ENCODE measurements at regions not wholly inside any gene's neighbourhood (a gene's known extent, or its start where the extent isn't known, plus 50 kb on each side); places are given as distances from the start of the nearest gene placed in this dataset.

DNA sequence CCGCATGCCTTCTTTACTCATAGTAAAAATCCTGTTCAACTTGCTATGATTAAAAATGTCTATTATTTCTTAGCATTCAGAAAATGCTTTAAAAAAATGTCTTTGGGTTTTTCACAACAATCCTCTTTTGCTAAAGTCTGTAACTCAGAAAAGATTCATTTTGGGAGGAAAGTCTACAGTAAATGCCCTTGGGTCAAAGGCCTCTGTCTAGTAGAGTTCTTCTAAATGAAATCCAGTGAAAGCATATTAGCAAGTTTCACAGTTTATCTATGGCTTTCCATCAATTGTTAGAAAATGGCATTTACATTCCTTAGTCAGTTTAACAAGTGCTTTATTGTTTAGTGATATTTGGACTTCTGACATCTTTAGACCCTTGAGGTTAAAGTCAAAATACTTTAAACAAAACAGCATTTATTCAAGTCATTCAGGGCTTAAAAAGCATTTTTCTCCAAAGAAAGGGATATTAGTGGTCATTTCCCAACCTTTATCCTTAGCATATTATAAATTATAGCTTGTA is 137.1 kb upstream of the TARS1 start:
- no peak for DNase-seq

DNA sequence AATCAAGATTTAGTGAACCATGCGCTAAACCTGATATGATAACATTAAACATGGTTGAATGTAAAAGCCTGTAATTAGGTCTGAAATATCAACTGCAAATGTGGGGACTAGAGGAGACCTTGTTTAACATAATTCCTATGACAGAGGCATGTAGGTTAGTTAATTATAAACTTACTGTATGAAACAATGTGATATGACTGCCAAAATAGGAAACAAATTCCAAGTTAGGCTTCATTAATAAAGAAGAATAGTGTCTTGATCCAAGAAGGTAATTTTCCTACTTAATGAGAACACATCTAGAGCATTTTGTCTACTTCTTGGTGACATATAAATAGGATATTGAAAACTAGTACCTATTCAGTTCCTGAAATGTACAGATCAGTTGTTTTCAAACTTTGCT is 136.2 kb upstream of the TARS1 start:
- DNase-seq = no peak

DNA sequence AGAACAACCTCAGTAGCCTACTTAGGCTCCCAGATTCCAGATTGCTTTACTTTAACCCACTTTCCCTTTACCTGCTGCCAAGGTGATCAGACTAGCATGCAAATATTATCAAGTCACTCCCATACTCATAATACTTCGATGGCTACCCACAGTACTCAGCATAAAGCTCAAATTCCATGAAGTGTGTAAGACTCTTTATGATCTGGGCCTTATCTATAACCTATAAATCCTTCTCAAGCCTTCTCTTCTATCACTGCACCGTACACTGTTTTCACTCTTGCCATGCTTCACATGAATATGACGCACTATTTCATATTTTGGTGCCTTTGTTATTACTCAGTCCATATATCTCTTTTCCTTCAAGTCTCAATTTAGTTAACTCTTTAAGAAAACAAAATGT is 135.2 kb upstream of the TARS1 start:
- DNase-seq = no peak

DNA sequence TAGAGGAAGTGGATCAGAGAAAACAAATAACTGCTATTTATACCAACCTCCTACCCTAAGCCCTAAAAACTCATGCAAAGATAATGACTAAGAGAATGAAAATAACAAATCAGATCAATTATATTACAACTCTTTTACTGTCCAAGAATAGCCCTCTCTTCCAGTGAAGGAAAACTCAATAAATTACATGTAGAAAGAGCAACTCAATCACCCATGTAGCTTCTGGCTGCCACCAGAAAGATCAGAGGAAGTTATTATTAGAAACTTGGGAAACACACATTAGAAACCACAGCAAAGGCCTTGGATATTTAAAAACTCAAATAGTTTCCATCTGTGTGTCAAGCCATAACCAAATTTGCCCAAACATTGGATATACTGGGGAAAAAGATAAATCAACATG is 134.0 kb upstream of the TARS1 start:
- no peak for DNase-seq

DNA sequence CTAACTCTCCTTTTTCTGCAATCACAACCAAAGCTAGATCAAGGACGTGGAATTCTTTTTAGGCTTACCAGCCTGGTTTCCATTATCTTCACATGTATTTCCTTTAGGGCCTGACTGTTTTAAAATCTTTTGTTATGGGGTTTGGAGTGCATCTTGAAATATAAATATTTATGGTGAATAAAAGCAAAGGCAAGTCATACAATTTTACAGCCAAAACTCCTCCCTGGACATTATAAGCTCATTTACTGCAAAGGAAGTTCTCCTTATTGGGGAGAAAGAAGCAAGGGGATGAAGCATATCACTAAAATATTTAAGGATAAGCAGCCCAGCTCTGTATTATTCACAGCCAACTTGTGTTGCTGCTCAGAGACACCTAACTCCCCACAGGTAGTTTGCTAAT is 132.2 kb upstream of the TARS1 start:
- DNase-seq = no peak

DNA sequence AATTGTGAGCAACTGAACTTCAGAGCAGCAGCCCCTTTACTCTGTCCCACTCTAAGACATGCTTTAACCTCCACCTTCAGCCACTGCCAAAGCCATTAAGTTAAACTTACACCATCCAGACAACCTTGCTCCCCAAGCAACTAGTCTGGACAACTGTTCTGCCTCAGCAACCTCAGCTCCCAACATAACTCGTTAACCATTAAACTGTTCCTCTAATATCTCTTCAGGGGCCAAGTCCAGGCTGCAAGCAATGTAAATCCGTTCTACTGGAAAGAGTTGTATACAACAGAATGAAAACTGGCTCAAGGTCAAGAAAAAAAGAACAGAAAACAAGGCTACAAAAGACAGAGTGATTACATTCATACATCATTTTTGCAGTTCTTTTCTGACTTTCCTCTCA is 131.7 kb upstream of the TARS1 start:
- no peak for DNase-seq

DNA sequence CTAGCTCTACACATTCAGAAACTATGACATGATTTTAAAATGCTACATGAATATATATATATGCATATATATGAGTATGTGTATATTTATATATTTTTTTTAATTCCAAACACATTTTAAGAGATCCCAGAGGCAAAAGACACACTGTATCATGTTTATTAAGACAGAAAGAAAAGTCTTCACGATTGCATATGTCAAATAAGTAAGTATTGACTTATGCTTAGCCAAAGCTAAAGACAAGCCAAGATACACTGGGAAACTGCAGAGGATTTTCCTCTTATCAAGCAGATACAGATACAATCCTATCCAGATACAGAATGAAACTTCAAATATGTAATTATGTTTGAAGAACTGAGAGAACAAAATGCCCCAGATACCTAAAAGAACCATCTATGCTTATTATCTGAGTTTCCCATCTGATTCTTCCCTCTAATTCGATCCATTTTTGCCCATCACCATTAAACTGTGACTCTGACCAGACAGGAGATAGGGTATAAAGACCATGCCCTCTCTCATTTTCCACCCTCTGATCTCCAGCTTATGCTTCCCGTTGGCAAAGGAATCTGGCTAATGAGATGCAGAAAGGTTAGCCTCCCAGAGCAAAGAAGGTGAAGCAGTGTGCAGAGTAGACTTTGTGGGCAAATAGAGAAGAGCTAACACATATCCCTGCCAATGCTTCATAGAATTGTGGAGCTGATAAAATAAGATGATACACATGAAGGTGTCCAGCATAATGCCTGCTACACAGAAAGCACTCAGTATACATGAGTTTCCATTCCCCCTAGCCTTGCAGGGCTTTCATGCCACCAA is 131.0 kb upstream of the TARS1 start:
- DNase-seq = no peak

DNA sequence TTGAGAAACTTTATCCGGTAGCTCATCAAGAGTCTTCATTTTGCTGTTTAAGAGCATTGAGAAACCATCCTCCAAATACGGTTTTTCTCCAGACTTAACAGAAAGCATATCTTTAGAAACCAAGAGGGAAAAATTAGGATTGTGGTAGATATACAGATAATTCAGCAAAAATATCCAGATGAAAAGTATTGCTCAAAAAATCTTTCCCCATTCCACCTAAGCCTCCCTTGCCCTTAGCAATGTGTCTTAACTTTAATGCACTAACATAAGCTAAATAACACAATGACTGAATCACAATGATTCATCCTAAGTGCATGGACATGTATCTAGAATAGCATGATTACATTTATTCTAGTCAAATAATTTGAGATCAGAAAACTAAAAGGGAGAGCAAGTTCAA is 130.3 kb upstream of the TARS1 start:
- no peak for DNase-seq

DNA sequence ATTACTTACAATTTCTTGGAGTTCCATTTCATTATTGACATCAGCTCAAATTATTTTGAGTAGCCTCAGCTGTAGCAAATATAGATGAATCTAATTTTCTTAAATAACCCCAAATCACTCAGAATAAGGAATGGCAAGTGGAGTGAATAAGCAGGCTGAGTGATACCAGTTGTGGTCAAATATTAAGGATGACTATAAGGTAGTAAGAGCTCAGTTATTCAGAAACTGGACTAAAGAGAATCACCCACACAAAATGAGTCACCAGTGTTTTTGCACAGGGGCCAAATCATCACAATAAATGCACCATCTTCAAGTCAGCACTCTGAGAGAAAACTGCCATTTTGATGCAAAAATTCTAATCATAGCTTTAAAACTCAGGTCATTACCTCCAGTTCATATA is 128.9 kb upstream of the TARS1 start:
- DNase-seq = no peak

DNA sequence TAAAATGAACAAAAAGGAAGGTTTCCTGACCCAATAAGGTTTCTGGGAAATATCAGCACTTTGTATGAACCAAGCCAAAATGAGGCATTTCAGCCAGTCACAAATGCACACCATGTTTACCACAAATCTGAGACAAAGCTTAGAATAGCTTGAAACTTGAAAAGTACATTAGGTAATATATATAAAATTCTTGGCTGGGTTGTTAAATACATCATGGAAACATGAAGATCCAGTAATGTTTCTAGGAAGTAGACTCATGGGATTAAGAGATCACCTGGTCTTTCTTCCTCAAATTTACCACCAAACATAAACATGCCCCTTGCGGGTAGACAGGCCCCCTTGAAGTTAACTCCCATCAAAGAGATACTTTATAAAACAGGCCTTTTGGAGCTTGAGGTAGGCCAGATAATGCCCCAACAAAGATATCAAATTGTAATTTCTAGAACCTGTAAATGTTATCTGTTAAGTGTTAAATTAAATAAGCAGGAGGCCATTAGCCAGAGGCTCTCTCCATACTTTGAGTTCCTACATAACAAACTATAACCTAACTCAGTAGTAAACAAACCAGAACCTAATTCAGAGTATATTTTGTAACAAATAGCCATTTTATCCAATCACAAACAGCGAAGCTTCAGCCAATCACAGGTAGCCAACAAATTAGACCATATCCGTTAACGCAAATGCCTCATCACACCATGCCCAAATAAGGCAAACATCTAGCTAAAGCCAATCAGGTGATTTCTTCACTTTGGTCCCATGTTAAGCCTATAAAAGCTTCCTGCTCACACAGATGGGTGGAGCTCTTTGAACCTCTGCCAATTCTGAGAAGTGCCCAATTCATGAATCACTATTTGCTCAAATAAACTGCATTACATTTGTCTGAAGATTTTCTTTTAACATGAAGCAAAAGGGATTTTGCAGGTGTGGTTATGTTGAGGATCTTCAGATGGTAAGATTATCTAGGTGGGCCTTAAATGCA is 127.9 kb upstream of the TARS1 start:
- no peak for DNase-seq

DNA sequence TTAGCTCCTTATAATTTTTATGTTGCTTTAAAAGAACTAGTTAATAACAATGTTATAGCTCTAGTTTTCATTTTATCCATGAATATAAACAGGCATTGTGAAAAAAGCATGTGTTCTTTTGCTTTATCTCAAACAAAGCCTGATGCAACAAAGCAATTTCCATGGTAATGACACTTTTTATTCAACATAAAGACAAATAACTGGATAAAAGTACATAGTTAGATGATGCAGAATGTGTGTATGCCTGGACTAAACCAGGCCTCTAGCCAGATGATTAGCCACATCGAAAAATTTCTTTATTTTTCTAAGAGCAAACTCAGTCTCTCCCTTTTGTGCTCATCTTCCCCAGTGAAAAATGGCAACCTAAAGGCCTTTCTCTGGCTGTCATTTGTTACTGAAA is 125.6 kb upstream of the TARS1 start:
- no peak for DNase-seq

DNA sequence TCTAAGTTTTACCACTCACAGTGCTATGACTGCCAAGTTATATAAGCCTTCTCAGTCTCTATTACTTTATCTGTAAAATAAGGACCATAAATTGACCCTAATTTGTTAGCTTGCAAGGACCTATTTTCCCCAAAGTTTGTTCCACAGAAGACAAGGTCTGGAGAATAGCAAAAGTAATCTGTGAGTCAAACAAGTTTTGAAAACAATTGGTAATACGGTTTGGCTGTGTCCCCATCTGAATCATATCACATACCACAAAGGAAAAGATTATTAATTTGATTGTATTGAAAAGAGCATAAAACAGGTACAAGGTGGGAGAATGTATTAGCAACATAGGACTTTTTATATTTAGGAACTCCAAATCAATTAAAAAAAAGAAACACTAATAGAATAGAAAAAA is 124.0 kb upstream of the TARS1 start:
- no peak for DNase-seq

DNA sequence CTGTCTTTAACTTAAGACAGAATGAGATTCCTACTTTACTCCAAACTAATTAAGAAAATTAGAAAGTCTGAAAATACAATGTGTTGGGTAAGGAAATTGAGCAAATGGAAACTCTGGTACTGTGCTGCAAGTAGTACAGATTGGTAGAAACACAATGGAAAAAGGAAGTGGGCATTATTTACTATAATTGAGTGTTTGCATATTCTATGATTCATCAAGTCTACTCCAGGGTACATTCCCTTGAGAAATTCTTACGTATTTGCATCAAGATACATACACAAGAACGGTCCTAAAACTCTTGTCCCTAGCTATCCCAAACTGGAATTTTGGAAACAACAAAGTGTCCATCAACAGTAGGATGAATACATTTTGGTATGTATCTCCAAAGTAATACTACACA is 123.5 kb upstream of the TARS1 start:
- DNase-seq = no peak

DNA sequence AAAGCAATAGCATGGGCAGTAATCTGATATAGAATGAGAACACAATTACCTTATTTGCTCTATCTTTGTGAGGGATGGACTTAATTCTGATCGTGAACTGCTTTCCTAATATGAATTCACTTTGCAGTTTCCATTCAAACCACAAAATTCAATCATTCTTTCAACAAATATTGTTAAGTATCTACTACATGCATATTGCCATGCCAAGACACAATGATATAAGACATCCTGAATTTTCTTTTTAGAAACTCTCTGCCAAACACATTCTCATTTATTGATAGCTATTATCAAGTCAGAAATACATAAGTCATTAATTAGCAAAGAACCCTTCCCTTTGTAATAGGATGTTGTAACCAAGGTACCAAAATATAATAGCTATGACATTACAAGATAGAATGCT is 121.6 kb upstream of the TARS1 start:
- DNase-seq = no peak

DNA sequence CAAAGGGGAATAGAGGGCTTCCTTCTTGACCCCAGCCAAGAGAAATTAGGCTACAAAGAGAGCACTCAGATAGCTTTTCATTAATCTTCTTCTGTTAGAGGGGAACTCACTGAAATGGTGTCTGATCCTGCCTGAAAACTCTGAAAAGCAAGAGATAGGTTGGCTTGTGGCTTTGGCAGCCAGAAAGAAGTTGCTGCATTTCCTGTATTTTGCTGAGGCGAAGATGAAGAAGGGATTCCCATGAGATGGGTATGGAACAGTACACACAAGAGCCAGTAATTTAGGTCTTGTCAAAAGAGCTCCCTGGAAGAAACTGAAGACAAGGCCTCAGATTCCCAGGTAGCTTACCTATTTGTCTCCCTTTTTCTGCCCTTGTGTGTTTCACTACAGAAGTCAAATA is 120.9 kb upstream of the TARS1 start:
- no peak for DNase-seq

DNA sequence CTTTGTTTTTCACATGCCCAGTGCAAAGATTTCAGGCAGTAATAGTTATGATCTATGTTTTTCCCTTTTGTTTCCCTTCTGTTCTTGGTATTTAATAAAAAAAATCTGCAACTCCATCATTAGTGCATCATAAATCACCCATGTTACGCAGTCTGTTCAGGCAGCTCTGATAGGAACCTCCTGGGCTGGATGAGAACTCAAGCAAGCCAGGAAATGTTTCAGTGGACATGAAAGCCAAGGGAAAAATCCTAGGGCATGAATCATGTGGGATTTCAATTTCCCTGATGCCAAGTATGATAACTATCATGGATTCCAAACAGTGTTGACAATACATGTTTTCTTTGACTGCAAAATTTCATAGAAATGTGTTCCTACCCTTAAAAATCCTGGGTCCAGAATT is 119.7 kb upstream of the TARS1 start:
- DNase-seq = no peak

DNA sequence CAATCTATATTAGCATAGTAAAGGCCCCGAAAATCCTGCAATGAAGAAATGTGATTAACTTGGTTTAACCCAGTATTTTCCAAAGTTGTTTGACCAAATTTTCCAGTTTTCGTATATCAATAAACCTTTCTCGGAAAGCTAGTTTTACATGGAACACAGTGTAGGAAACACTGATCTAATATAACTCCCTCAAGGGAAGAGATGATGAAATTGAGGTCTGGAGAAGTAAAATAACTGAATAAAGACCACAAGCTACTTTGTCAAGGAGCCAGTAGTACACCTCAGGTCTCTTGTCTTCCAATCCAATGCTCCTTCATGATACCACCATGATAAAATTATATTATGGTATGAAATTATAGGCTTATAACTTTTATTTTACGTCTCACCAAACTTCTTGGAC is 118.1 kb upstream of the TARS1 start:
- no peak for DNase-seq

DNA sequence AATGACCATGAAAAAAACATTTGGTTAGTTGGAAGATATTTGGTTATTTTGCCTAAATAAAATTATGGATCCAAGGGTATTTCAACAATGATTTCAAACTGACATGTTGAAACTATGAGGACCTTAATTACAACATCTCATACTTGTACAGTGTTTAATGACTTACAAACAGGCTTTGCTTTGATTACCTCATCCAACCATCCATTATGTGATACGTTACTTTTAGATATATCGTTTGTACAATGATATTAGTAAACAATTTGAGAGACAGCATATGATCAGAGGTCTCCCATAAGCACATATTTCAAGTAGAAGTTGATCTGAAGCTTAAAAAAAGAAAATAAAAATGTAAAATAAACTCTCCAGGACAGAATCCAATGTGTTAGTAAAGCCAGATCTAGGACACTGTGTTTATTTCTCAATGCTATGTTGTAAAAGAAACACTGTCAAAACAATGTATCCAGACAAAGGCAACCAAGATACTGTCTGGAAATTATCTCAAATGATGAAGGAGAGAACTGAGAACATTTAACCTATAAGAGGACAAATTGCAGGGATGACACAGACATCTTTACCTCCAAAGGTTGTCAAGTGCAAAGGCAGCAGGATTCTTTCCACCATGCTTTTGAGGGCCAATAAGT is 116.0 kb upstream of the TARS1 start:
- DNase-seq = no peak

DNA sequence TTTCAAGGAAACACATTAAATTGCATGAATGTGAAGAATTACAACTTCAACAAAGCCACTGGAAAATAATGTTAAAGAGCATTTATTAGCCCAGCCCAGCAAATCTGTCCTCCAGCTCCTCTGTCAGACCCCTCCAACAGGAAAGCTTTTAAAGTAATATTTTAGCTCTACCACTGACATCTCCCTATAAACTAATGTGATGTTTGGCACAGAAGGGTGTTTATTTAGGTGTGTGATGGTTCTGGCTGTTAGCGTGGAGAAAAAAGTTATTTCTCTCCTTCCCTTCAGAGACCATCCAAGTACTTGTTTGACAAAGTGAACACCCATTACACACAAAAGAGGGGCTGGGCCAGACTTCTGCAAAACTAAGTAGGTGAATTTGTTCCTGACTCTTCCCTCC is 111.9 kb upstream of the TARS1 start:
- no peak for DNase-seq

DNA sequence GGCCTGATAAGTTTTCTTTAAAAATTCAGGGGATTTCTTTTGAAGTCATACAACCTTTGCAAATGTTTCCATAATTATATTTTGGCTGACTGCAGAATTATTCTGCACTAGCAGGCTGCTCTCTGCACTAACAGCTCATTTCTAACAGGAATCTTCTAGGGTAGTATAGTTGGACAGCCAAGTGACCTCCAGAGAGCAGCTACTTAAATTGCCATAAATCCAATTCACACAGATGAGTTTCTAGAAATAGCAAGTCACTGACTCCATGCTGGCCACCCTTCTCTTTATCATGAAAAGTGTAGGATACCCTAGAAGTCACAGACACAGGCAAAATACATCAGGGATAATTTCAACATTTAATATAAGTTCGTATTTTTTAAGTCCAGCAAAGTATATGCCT is 110.9 kb upstream of the TARS1 start:
- no peak for DNase-seq

DNA sequence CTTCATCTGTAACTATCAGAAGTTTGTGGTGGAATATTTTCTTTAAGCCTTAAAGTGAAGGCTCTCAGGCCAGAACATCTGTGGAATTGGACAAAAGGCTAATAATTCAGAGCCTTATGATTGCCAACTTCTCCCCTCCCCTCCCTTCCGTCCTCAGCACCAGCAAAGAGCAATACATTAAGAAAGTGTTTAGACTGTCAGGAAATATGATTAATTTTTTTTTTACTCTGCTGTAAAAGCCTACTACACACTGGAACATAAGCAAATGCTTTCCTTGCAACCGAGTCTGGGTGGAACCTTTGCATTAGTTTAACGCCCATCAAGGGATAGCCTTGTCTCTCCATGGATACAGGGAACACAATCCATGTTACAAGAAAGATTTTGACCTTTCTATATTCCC is 110.3 kb upstream of the TARS1 start:
- no peak for DNase-seq

DNA sequence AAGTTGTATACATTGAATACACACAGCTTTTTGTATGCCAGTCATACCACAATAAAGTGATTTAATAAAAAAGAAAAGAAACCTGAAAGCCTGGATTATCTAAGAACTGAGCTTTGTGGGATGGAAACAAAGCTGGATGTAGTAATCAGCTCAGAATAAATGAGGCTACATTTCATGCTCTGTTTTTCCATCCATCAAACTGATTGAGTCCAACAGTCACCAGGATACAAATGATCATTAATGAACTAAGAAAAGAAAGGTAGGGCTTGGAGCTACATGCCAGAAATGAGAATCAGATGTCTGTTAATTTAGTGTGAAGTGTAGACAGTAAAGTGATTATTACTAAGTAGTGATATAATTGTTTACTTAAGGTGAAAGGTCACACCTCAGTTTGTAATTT is 109.8 kb upstream of the TARS1 start:
- DNase-seq = no peak

DNA sequence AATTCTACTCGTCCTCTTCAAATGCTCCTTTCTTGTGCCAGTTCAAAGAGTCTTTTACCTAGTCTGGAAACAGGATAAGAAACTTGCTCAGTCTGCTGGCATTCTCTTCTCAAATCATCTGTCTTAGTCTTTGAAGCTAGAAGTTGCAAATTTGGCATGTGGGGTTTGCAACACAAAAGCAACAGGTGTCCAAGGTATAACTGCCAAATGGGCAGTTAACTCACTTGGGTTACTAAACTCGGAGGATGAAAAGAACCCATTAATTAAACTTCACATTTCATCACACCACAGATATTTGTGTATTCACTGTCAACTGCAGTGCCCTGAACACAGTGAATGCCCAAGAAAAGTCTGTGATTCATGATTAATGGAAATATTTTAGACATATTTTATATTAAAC is 108.0 kb upstream of the TARS1 start:
- DNase-seq = no peak

DNA sequence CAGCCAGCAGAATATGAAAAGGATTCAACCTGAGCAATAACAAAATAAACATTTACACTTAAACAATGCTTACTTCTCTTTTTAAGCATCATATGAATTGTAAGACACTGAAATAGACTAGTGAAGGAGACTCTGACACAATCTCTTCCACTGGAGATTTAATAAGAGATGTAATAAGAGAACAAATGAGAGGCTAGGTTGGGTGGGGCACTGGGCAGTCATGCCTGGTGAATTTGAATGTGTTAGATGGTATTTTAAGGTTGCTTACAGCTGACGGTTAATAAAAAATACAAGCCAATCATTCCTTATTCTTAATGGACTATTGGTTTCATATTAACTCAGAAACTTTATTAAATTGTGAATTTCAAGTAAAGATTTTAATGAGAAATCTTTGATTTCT is 105.9 kb upstream of the TARS1 start:
- no peak for DNase-seq
